ENCODE measurements at regions not wholly inside any gene's neighbourhood (a gene's known extent, or its start where the extent isn't known, plus 50 kb on each side); places are given as distances from the start of the nearest gene placed in this dataset.

GRCh38 chr18:76570856-76571255, 75.8 kb upstream of the ZNF516 start:
- no peak for DNase-seq

- no peak for DNase-seq
Measured at GRCh38 chr18:76569644-76570419, 74.8 kb upstream of the ZNF516 start.

DNA sequence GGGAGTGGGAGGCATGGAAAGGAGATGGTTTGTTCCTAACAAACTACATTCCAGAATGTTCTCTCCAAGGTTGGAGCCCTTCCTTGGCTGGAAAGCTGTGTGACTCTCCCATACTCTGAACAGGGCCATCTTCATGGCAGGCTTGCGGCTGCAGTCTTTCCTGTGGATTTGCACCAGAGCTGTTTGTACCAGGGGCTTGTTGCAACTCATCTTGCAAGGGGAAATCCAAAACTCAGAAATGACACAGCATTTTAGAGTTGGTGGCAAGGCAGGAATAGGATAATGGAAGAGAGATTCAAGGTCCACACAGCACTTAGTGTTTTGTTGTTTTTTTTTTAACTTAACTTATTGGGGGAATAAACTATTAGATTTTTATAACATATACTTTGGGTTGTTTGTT, 73.7 kb upstream of the ZNF516 start:
- no peak for DNase-seq

- no peak for DNase-seq
Measured at GRCh38 chr18:76567835-76568445, 72.9 kb upstream of the ZNF516 start.

DNA sequence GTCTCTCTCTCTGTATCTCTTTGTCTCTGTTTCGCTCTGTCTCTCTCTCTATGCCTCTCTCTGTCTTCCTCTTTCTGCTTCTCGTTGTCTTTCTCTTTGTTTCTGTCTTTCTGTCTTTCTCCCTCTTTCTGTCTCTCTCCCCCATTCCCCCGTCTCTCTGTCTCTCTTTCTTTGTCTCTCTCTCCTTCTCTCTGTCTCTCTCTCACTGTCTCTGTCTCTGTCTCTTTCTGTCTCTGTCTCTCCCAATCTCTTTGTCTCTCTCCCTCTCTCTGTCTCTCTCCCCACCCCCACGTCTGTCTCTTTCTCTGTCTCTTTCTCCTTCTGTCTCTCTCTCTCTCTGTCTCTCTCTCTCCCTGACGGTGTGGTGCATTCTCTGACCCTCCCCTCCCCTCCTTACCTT, 71.9 kb upstream of the ZNF516 start:
- DNase-seq = no peak

DNA sequence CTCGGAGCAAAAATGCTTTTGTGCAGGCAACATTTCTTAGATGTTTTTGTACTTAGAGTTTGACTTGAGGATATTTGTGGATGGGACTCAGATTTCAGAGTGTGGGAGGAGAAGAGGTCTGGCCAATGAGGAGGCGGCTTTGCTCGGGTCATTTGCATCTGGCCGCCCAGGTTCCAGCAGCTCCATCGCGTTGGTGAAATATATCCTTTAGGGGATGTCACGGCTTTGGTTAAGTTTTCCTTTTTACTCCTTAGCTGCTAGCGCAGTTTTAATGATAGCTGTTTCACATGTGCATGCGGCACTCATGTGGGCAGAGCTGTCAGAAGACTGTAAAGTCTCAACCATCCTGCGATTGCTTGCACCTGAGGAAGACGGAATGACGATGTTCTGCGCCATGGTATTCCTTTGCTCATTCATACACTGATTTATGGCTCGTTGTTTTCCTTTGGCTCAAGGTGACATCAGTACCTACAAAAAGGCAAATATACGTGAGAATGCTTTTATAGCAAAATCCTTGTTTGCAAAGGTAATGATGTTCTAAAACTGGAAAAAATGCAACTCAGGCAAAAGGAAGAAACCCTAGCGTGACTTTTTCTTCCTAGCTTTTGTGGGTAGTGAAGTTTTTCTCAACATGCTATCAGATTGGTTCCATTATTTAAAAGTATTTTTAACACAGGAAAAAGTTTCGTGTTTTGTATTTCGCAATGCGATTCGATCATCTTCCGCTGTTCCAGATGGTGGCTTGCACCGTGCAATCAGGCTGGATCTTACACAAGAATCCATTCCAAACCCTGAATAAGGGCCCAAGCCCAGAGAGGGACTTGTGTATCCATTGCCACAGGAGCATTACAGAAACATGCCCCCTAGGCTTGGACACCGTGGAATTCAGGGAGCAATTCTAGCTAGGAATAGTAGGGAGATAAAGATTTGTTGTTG, 70.5 kb upstream of the ZNF516 start:
- DNase-seq = no peak

DNA sequence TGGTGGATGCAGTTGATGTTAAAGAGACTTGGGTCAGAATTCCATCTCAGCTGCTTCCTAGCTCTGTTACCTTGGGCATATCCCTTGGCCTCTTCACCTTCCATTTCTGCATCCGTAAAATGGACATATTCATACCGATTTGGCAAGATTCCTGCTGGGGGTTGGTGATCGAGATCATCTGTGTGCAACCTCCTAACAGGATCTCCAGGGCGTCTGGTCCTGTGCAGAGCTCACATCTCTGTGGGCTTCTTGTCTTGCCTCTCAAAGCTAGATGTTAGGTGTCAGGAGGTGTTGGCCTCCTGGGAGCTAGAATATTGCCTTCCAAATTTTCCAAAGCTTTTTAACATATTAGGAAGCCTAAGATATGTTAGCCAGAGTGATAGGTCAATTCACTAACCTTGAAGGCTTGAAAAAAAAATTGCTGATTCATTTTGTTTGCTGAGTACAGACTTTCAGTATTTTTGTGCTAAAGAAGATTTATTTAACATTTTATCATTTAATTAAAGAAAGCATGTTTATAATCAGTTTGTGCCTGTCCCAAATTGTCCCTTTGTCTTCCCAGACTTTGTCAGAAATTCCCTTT, 69.7 kb upstream of the ZNF516 start:
- no peak for DNase-seq

DNA sequence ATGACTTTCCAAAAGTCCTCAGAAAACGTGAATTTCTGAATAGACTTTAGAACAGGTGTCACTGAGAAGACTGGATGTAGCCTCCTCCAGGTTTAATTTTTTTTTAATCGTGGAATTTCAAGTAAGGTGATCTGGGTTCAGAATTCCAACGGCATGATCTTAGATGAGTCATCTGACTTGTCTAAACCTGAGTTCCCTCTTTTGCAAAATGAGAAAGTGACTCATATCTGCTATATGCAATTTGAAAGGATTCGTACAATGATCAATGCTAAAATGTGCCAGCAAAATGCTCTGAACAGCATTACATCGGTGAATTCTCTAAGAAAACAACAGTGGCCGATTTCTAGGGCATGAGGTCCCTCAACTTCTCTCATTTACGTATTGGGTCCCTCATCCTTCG, 69.1 kb upstream of the ZNF516 start:
- DNase-seq = no peak

GRCh38 chr18:76562286-76563122, 67.5 kb upstream of the ZNF516 start:
- no peak for DNase-seq

GRCh38 chr18:76558881-76559667, 64.0 kb upstream of the ZNF516 start:
- no peak for DNase-seq

- DNase-seq = no peak
Measured at GRCh38 chr18:76557026-76557575, 62.1 kb upstream of the ZNF516 start.

DNA sequence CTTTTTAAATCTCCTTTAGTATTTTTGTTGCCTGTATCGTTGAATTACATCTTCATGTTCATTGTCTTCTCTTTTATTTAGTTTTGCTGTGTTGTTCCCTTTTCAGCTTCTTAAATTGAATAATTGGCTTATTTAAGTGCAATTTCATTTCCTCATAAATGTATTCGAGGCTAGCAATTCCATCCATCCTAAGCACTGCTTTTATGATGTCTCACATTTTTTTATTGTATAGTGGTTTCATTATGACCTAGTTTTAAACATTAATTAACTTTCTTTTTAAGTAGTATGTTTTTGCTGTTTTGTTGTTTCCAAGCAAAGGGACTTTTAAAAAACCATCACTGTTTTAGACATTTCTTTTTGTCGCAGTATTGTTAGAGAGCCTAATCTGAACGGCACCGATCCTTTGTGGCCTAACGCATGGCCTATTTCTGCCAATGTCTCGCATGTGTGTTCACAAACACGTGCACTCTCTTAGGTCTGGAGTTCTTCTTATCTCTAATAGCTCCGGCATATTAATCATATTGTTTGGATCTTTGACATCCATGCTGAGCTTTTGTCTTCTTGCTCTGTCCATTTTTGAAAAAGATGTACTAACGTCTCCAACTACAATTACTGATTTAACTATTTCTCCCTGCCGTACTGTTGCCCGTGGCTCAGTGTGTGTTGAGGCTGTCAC, 59.6 kb upstream of the ZNF516 start:
- no peak for DNase-seq

DNA sequence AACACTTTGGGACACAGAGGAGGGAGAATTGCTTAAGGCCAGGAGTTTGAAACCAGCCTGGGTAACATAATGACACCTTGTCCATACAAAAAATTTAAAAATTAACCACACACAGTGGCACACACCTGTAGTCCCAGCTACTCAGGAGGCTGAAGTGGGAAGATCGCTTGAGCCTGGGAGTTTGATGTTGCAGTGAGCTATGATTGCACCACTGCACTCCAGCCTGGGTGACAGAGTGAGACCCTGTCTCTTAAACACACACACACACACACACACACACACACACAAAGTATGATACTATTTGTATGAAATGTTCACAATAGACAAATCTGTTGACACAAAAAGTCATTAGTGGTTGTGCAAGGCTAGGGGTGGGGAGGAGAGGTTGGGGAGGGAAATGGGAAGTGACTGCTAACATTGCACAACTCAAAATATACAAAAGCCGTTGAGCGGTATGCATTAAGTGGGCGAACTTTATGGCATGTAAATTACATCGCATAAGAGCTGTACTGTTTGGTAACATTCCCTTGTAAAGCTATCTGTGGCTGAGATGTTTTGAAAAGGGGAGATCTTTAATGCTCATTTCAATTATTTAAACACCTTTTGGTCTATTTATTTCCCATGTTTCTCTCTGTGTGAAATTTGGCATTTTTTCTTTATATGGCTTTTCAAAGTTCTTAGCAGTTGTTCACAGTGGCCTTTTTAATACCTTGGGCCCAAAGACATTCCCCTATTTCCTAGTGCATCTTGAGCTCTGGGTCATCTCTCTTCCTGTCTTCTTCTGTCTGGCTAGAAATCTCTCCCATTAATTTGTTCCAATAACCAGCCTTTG, 58.9 kb upstream of the ZNF516 start:
- no peak for DNase-seq

DNA sequence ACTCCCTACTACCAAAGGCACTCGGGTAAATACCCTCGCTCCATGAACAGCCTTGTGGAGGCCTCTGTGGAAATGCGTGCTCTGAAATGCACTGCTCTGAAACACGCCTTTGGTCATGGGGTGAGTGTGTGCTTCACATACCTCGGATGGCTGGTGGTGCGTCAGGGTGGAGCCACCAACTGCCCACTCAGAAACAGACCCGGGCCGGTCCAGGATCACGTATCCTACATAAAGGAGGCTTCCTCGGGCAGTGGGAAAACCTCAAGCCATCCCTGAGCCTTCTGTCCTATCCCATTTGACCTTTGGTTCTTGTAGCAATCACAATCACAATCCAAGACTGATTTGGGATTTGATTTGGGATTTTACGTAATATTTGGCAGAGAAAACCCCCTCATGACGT, 53.5 kb upstream of the ZNF516 start:
- DNase-seq = no peak

GRCh38 chr18:76547296-76547695, 52.3 kb upstream of the ZNF516 start:
- DNase-seq = no peak

DNA sequence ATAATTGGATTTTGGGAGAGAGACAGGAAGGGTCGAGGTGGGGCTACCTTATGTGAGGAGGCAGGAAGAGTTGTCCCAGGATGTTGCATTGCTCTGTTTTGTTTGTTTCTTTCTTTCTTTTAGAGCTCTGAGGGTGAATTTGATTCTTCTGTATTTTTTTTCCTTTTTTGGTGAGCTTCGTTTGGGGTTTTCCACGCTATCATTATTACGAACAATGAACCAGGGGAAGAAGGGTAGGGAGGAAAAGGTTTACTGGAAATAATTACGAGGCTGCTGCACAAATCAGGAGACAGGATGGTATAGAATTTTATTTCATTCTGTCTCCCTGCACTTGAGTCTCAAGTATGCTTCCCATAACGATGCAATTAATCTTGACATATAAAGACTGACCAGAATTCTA, 51.4 kb upstream of the ZNF516 start:
- no peak for DNase-seq

DNA sequence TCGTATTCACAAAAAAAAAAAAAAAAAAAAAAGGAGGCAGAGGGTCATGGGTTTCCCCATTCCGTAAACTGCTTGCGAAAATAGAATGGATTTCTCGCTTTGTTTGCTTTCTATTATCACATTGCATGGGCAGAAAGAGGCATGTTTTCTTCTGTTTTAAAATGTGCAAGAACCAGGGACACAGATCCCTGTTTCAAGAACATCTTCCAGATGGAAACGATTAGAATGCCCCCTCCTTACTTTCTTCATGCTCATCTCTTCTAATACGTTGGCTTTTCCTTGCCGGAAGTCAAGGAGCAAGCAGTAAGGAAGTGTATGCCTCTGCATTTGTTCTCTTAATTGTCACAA, 51.0 kb upstream of the ZNF516 start:
- no peak for DNase-seq

GRCh38 chr18:76545433-76546087, 50.5 kb upstream of the ZNF516 start:
- no peak for DNase-seq

Measured in effector CD8-positive, alpha-beta T cell (primary cell).